ENCODE measurements at regions not wholly inside any gene's neighbourhood (a gene's known extent, or its start where the extent isn't known, plus 50 kb on each side); places are given as distances from the start of the nearest gene placed in this dataset.

- TF ChIP-seq NFIC (IDR thresholded peaks at IDR 0.05; ENCODE audit: borderline replicate concordance), result no peak
- TF ChIP-seq POLR2AphosphoS5 (IDR thresholded peaks at IDR 0.05; ENCODE audit: low read depth, low read length), result no peak
- no peak for TF ChIP-seq CTCF (IDR thresholded peaks at IDR 0.05)
- TF ChIP-seq MAX (IDR thresholded peaks at IDR 0.05; ENCODE audit: low read depth), result no peak
- no peak for TF ChIP-seq RXRA (IDR thresholded peaks at IDR 0.05; ENCODE audit: borderline replicate concordance, low read depth)
- TF ChIP-seq ELF1 (IDR thresholded peaks at IDR 0.05), result no peak
- no peak for TF ChIP-seq EP300 (IDR thresholded peaks at IDR 0.05; ENCODE audit: borderline replicate concordance in 1 of 2, low read depth in 1 of 2, low read length in 1 of 2)
- TF ChIP-seq FOXM1 (IDR thresholded peaks at IDR 0.05; ENCODE audit: low read depth), result no peak
- no peak for TF ChIP-seq EZH2phosphoT487 (IDR thresholded peaks at IDR 0.05; ENCODE audit: borderline replicate concordance, low read depth)
- no peak for TF ChIP-seq TCF12 (IDR thresholded peaks at IDR 0.05)
- TF ChIP-seq RCOR1 (IDR thresholded peaks at IDR 0.05; ENCODE audit: low read length), result no peak
Measured at GRCh38 chr4:55013431-55013955, 111.9 kb downstream of the KDR start.
